ENCODE measurements at regions not wholly inside any gene's neighbourhood (a gene's known extent, or its start where the extent isn't known, plus 50 kb on each side); places are given as distances from the start of the nearest gene placed in this dataset.

DNA sequence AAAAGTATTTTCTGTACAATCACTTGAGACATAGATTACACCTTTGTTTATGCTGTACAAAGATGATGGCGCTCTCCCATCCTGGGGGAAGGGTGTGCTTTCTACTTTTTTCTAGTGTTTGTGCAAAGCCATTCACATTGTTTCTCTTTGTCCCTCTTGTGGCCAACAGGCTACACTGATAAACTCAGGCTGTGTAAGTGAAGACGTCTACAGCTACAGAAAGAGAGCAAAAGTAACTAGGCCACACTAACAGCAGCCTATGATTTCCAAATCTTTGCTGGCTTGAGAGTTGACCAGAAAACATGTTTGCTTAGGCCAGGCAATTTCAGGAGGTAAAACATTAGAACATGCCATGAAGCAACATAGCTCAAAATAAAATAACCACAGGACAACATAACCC lies 75.1 kb downstream of the FOXB1 start:
- Mint-ChIP-seq H3K27me3 (ENCODE audit: low read depth) (peaks cover 19% of the 10 kb centered on the region), H3K4me1 (ENCODE audit: low read depth) (peaks cover 46% of the 10 kb centered on the region), H3K27ac (peak overlapping the region; percentile 14), H3K9me3 (no peaks in the 10 kb centered on the region), H3K36me3 (ENCODE audit: insufficient read depth in 2 of 2) (no peaks in the 10 kb centered on the region), H3K4me3 (no peak overlapping the region)
- ATAC-seq (replicated peaks in 1 of 2): no peak
- no peak for DNase-seq

DNA sequence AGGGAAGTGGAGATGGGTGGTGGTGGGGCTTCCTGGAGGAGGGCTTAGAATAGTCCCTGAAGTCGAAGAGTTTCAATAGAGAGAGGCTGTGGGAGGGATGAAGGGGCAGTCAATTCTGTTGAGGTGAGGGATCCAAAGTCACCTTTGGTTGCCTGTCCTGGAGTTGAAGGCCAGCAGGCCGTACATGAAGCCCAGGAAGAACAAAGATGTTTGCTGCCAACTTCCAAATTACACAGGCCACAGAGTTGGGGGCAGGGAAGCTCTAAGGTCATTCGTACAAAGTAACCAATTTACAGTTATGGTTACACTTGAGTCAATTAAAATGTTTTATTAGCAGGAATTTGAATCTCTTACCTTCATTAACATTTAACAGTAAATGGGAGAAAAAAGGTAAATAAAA lies 77.9 kb downstream of the FOXB1 start:
- H3K36me3 Mint-ChIP-seq (ENCODE audit: insufficient read depth in 2 of 2): no peaks in the 10 kb centered on the region
- no peak overlapping the region for H3K4me3 Mint-ChIP-seq
- ATAC-seq (replicated peaks in 1 of 2): no peak
- peaks cover 21% of the 10 kb centered on the region for H3K4me1 Mint-ChIP-seq (ENCODE audit: low read depth)
- H3K27me3 Mint-ChIP-seq (ENCODE audit: low read depth): peaks cover 25% of the 10 kb centered on the region
- no peaks in the 10 kb centered on the region for H3K9me3 Mint-ChIP-seq
- H3K27ac Mint-ChIP-seq: no peak overlapping the region
- DNase-seq: no peak

DNA sequence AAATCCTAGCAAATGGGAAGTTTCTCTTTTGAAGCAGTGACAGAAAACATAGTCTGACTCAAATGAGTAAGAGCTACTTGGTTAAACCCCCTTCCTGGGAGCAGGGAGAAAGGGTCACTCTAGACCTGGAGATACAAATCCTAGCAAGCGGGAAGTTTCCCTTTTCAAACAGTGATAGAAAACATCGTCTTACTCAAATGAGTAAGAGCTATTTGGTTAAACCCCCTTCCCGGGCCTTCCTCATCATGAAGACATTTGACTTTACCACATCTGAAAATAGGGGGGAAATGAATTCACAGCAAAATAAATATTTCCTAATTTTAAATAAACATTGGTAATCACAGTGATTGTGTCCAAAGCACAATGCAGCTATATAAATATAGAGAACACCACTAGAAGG lies 79.2 kb downstream of the FOXB1 start:
- H3K36me3 Mint-ChIP-seq (ENCODE audit: insufficient read depth in 2 of 2): no peaks in the 10 kb centered on the region
- H3K27ac Mint-ChIP-seq: no peak overlapping the region
- H3K4me1 Mint-ChIP-seq (ENCODE audit: low read depth): peaks cover 17% of the 10 kb centered on the region
- no peaks in the 10 kb centered on the region for H3K9me3 Mint-ChIP-seq
- H3K4me3 Mint-ChIP-seq: no peak overlapping the region
- DNase-seq (no peak), ATAC-seq (replicated peaks in 1 of 2) (no peak)
- H3K27me3 Mint-ChIP-seq (ENCODE audit: low read depth): peaks cover 29% of the 10 kb centered on the region

DNA sequence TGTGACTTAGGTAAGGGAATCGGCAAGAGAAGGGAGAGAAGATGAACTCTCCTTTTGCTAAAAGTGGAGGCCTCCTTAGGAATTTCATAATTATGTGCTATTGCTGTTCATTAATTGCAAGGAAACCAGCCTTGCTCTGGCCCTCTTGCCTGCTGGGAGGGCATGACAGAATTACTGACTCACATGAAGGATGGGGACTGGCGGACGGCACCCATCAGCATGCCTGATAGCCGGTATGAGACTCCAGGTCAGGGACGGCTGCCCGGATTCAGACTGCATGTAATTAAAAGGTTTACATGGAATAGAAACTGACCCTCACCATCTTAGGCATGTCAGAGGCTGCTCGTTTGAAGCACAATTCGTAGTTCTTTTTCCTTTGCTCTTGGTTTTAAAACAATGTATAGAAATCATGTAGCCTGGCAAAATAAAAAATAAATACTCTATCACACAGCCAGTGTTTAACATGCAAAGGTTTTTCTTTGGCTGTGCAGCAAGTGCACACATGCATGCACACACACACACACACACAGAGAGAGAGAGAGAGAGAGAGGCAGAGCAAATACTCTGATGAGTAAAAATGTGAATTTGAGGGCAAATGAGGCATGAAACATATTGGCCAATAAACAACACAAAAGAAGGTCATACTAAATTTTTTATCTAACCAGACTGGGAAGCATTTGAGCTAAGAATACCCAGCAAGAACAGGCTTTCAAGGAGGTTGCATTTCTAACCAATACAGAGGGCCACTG lies 82.7 kb downstream of the FOXB1 start:
- Mint-ChIP-seq H3K27me3 (ENCODE audit: low read depth) (peaks cover 24% of the 10 kb centered on the region), H3K4me1 (ENCODE audit: low read depth) (peaks cover 14% of the 10 kb centered on the region), H3K9me3 (no peaks in the 10 kb centered on the region), H3K36me3 (ENCODE audit: insufficient read depth in 2 of 2) (no peaks in the 10 kb centered on the region), H3K27ac (peak overlapping the region; percentile 1), H3K4me3 (no peak overlapping the region)
- DNase-seq (no peak), ATAC-seq (replicated peaks in 1 of 2) (peak; percentile 11 to 39)

DNA sequence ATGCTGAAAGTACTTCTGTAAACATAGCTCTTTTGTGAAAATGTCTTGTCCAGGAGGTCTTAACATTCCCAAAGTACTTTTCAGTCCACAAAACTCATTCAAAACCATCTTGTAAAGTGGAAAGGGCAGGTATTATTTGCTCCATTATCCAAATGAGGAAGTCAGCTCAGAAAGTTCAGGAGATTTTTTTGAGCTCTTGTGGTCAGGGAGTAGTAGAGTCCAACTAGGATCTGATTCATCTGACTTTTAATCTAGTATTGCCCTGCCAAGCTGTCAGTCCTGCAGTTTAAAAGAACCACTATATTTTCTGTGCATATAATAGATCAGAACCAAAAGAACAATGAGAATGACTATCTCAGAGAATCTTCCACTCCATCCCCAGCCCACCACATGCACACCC lies 83.5 kb downstream of the FOXB1 start:
- Mint-ChIP-seq H3K27me3 (ENCODE audit: low read depth) (peaks cover 17% of the 10 kb centered on the region), H3K27ac (no peak overlapping the region), H3K36me3 (ENCODE audit: insufficient read depth in 2 of 2) (no peaks in the 10 kb centered on the region), H3K9me3 (no peaks in the 10 kb centered on the region), H3K4me1 (ENCODE audit: low read depth) (peaks cover 14% of the 10 kb centered on the region), H3K4me3 (no peak overlapping the region)
- DNase-seq (no peak), ATAC-seq (replicated peaks in 1 of 2) (no peak)

DNA sequence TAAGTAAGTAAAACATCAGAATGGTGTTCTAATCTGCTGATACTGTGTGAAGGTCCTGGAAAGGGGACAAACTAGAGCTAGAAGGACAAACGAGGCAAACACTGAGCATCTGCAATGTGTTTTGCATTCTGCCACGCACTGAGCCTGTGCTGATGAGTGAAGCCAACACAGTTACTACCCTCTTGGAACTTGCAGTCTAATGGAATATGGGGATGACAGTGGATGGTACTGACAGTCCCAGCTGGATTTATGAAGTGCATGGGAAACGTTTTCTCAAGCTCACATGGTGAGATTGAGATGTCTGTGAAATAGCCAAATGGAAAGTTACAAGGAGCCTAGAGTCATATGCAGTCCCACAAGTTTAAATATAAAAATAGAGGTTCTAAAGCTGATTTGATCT lies 86.6 kb downstream of the FOXB1 start:
- Mint-ChIP-seq H3K4me3 (no peak overlapping the region), H3K27ac (no peak overlapping the region), H3K27me3 (ENCODE audit: low read depth) (peaks cover 13% of the 10 kb centered on the region), H3K36me3 (ENCODE audit: insufficient read depth in 2 of 2) (no peaks in the 10 kb centered on the region), H3K9me3 (no peaks in the 10 kb centered on the region), H3K4me1 (ENCODE audit: low read depth) (peaks cover 14% of the 10 kb centered on the region)
- DNase-seq: no peak
- no peak for ATAC-seq (replicated peaks in 1 of 2)

DNA sequence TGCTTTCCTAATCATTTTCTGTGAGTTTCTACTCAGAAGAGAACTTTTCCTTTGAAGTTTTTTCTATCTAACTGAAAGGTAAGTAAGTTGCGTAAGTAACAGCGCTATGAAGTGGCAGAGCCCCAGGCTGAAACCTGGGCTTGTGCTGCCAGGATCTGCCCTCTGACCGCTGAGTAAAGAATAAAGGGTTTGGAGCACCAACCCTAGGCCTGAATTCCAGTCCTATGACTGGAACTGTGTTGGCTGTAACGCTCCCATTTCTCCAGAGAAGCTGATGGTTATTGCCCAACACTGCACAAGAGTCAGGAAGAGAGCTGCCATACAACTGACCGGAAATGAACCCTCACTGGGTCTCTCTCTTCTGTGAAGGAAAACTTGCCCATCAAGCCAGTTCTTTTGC lies 87.0 kb downstream of the FOXB1 start:
- Mint-ChIP-seq H3K4me3 (no peak overlapping the region), H3K27me3 (ENCODE audit: low read depth) (peaks cover 11% of the 10 kb centered on the region), H3K27ac (no peak overlapping the region), H3K4me1 (ENCODE audit: low read depth) (peaks cover 14% of the 10 kb centered on the region), H3K9me3 (no peaks in the 10 kb centered on the region), H3K36me3 (ENCODE audit: insufficient read depth in 2 of 2) (no peaks in the 10 kb centered on the region)
- no peak for DNase-seq
- no peak for ATAC-seq (replicated peaks in 1 of 2)

DNA sequence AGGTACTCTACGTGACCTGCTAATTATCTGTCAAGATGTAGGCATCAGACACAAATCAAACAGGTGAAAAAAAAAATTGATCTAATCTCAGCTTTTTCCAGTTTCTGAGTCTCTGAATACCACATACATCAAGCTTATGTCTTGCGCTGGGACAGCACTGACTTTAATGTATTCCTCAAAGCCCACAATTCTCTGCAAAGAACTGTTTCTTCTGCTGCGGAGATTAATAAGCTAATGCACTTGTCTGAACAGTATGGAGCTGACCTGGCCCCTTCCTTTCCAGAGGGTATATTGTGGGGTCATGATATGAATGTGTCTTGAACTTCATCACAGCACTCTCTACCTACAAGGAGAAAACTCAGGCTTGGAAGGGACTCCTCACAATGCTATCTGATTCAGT lies 87.8 kb downstream of the FOXB1 start:
- H3K4me1 Mint-ChIP-seq (ENCODE audit: low read depth): peaks cover 12% of the 10 kb centered on the region
- no peak overlapping the region for H3K4me3 Mint-ChIP-seq
- H3K27ac Mint-ChIP-seq: no peak overlapping the region
- peaks cover 2% of the 10 kb centered on the region in 2 donors for H3K36me3 Mint-ChIP-seq (ENCODE audit: insufficient read depth in 2 of 2)
- no peak for DNase-seq
- H3K9me3 Mint-ChIP-seq: peaks cover 0 to 3% of the 10 kb centered on the region in 2 donors
- H3K27me3 Mint-ChIP-seq (ENCODE audit: low read depth): peaks cover 11% of the 10 kb centered on the region
- no peak for ATAC-seq (replicated peaks in 1 of 2)

DNA sequence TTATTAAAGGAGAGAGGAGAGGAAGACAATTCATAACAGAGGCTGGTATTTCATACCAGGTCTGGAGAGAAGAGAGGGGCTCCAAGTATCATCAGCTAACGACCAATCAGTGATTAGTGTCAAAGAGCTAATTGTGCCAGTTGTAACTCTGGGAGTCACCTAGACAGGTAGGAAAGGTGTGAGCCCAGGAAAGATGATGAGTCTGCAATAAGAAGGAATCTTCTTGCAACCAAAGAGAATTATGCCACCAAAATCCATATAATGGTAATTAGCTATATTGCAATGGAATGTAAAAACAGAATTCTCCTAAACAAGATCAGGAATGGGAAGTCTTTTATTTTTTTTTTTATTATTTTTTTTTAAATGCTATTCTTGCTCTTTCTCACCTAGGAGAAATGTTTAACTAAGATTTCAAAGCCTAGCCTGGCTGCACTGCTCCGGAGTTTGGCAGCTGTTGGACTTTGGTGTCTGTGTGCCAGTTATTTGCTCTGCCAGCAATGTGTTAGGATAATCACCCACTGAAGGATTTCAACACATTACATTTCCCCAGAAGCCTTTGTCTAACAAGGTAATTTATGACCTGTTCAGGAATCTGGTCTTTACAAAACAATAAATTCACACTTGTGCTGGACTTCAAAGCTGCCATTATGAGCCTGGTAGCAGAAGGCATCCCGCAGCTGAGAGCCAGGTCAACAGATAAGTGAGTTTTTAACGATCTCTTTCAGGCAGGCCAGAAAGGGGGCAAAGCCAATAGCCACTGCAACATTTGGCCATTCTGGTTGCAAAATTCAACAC lies 89.4 kb downstream of the FOXB1 start:
- peaks cover 5% of the 10 kb centered on the region for H3K4me1 Mint-ChIP-seq (ENCODE audit: low read depth)
- H3K27ac Mint-ChIP-seq: no peak overlapping the region
- no peak overlapping the region for H3K4me3 Mint-ChIP-seq
- ATAC-seq (replicated peaks in 1 of 2): no peak
- peaks cover 2 to 4% of the 10 kb centered on the region in 2 donors for H3K36me3 Mint-ChIP-seq (ENCODE audit: insufficient read depth in 2 of 2)
- H3K27me3 Mint-ChIP-seq (ENCODE audit: low read depth): peaks cover 5% of the 10 kb centered on the region
- H3K9me3 Mint-ChIP-seq: peaks cover 0 to 3% of the 10 kb centered on the region in 2 donors
- DNase-seq: no peak

DNA sequence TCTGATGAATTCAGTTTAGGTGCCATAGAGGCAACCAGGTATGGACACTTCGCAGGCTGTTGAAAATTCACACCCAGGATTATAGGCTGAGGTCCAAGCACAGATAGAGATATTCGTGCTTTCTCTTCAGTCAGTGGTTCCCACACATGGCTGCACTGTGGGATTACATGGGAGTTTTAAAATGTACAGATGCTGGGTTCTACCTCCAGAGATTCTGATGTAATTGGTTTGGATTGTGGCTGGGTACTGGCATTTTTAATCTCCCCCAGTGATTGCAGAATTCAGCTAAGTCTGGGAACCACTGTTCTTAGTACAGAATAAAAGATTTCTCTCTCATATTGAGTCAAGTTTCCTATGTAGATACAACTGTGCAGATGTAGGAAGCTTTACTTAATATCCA lies 91.6 kb downstream of the FOXB1 start:
- ATAC-seq (replicated peaks in 1 of 2) (no peak), DNase-seq (no peak)
- Mint-ChIP-seq H3K36me3 (ENCODE audit: insufficient read depth in 2 of 2) (peaks cover 2 to 4% of the 10 kb centered on the region in 2 donors), H3K27me3 (ENCODE audit: low read depth) (no peaks in the 10 kb centered on the region), H3K4me1 (ENCODE audit: low read depth) (peaks cover 5% of the 10 kb centered on the region), H3K4me3 (no peak overlapping the region), H3K27ac (no peak overlapping the region), H3K9me3 (peaks cover 0 to 3% of the 10 kb centered on the region in 2 donors)

DNA sequence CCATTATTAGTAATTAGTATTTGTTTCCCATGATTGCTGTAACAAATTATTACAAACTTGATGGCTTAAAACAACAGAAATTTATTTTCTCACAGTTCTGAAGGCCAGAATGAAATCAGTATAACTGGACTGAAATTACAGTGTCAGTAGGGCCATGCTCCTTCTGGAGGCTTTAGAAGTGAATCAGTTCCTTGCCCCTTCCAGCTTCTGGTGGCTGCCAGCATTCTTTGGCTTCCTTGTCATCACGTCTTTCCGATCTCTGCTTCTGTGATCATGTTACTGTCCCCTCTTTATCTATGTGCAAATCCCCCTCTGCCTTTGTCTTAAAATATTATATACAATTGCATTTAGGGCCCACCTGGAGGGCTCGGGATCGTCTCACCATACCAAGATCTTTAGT lies 92.0 kb downstream of the FOXB1 start:
- Mint-ChIP-seq H3K4me3 (no peak overlapping the region), H3K27ac (no peak overlapping the region), H3K36me3 (ENCODE audit: insufficient read depth in 2 of 2) (peaks cover 2 to 4% of the 10 kb centered on the region in 2 donors), H3K9me3 (peaks cover 0 to 3% of the 10 kb centered on the region in 2 donors), H3K4me1 (ENCODE audit: low read depth) (peaks cover 5% of the 10 kb centered on the region), H3K27me3 (ENCODE audit: low read depth) (no peaks in the 10 kb centered on the region)
- no peak for DNase-seq
- ATAC-seq (replicated peaks in 1 of 2): no peak

DNA sequence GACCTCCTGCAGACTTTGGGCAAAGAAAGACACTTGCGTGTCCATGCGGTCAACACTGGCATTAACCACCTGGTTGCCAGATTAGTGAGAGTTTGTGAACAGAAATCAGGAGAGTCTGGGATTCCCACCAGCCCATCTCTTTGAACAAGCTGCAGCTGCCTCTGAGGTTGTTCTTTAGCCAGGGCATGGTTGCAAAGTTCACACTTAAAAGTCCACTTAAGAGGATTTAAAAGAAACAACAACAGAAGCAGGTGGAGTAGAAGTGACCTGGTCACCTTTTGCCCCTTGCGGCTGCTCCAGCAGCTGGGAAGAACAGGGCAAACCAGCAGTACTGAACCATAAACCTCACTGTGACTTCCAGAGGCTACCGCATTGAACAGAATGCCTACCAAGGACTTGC lies 97.3 kb downstream of the FOXB1 start:
- DNase-seq: no peak
- H3K36me3 Mint-ChIP-seq (ENCODE audit: insufficient read depth in 2 of 2): peaks cover 3 to 4% of the 10 kb centered on the region in 2 donors
- no peaks in the 10 kb centered on the region for H3K27me3 Mint-ChIP-seq (ENCODE audit: low read depth)
- H3K27ac Mint-ChIP-seq: no peak overlapping the region
- H3K4me1 Mint-ChIP-seq (ENCODE audit: low read depth): peaks cover 5% of the 10 kb centered on the region
- H3K4me3 Mint-ChIP-seq: no peak overlapping the region
- peaks cover 3 to 6% of the 10 kb centered on the region in 2 donors for H3K9me3 Mint-ChIP-seq
- ATAC-seq (replicated peaks in 1 of 2): no peak

DNA sequence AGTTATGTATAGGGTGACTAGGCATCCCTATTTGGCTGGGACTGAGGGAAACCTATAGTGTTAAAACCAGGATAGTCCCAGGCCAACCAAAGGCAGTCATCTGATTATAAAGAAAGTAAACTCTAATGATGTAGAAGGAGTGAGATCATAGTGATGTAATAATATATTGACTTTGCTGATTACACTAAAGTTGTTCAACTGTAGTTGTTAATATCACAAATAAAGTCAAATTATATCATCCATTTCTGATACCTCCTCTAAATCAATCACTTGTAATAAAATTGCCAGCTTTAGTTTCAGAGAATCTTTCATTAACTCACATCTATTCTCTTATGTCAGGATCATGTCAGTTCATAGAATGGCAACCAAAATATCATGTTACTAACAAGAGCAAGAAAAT lies 98.6 kb downstream of the FOXB1 start:
- peaks cover under 1% of the 10 kb centered on the region for H3K4me1 Mint-ChIP-seq (ENCODE audit: low read depth)
- ATAC-seq (replicated peaks in 1 of 2) (no peak), DNase-seq (no peak)
- no peak overlapping the region for H3K4me3 Mint-ChIP-seq
- H3K27me3 Mint-ChIP-seq (ENCODE audit: low read depth): no peaks in the 10 kb centered on the region
- peaks cover 3 to 7% of the 10 kb centered on the region in 2 donors for H3K9me3 Mint-ChIP-seq
- H3K27ac Mint-ChIP-seq: no peak overlapping the region
- peaks cover 1 to 5% of the 10 kb centered on the region in 2 donors for H3K36me3 Mint-ChIP-seq (ENCODE audit: insufficient read depth in 2 of 2)

Data from activated T-cell treated with anti-CD3 and anti-CD28 coated beads, Interleukin-2, amount 50 U/mL, for 72 hours (primary cell).